Osteoblast (primary cell): ENCODE measurements at regions not wholly inside any gene's neighbourhood (a gene's known extent, or its start where the extent isn't known, plus 50 kb on each side); places are given as distances from the start of the nearest gene placed in this dataset.
"Not testable (repeated sequence)": the region's sequence is repeated elsewhere in the genome, so short reads cannot be mapped to it uniquely, and the experiment has no call there.

Experiments used
- DNase-seq: peaks from one replicate; pipeline ENCODE4 v3.0.0; 2011; ENCODE audit warnings: low spot score, mixed read lengths; ENCODE audit not compliant: insufficient read length; ENCODE audit errors: missing footprints
- H2AFZ ChIP-seq: 2 replicates; pipeline ENCODE4 v1.6.0; 2011; ENCODE audit warnings: mild to moderate bottlenecking, low read length
- H3K27ac ChIP-seq: 2 replicates; pipeline ENCODE4 v1.5.1; 2011; ENCODE audit warnings: mild to moderate bottlenecking, low read depth, low read length, moderate library complexity
- H3K27me3 ChIP-seq: 2 replicates; pipeline ENCODE4 v1.6.0; 2012; ENCODE audit warnings: mild to moderate bottlenecking, control low read depth, inconsistent platforms, low read length, moderate library complexity; ENCODE audit not compliant: insufficient read depth
- H3K36me3 ChIP-seq: 2 replicates; pipeline ENCODE4 v1.5.1; 2011; ENCODE audit warnings: mild to moderate bottlenecking, low read length, control low read depth, moderate library complexity; ENCODE audit not compliant: insufficient read depth
- H3K4me1 ChIP-seq: 2 replicates; pipeline ENCODE4 v1.5.1; 2011; ENCODE audit warnings: mild to moderate bottlenecking, low read length, control low read depth, moderate library complexity; ENCODE audit not compliant: insufficient read depth
- H3K4me2 ChIP-seq: 2 replicates; pipeline ENCODE4 v1.6.0; 2011; ENCODE audit warnings: mild to moderate bottlenecking, low read length; ENCODE audit not compliant: insufficient read depth
- H3K4me3 ChIP-seq: fragments of 200-600 bp; sonication (generic); 3 replicates; pipeline ENCODE4 v1.5.1; 2012; ENCODE audit warnings: mild to moderate bottlenecking, low read length, inconsistent platforms; ENCODE audit not compliant: insufficient read depth
- H3K79me2 ChIP-seq: 2 replicates; pipeline ENCODE4 v1.6.0; 2012; ENCODE audit warnings: mild to moderate bottlenecking, low read length, control low read depth, inconsistent platforms; ENCODE audit not compliant: insufficient read depth
- H3K9me3 ChIP-seq: 2 replicates; pipeline ENCODE4 v1.5.1; 2011; ENCODE audit warnings: low read depth, low read length, control low read depth
- H4K20me1 ChIP-seq: 2 replicates; pipeline ENCODE4 v1.6.0; 2012; ENCODE audit warnings: mild to moderate bottlenecking, low read length, control low read depth; ENCODE audit not compliant: insufficient read depth
- CTCF ChIP-seq: IDR thresholded peaks from 2 replicates; pipeline ENCODE4 v1.5.1; 2011; ENCODE audit warnings: mild to moderate bottlenecking, low read depth, low read length, moderate library complexity; ENCODE audit errors: extremely low read depth

DNA sequence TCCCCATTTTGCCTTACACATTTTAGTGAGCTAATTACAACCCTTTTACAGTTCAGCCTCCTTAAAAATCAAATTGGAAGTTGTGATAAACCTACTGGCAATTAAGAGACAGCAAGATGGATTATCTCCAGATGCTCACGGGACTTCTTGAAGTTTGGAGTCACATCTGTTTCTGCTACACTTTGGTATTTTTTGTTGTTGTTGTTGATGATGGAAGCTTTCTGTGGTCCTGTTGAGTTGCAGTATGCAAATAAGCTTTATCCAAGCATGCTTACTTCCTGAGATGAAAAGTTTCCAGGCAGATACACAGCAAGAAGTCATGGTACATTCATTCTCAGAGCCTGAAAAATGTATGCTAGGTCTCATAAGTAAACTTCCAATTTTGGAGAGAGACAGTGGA lies 670.0 kb upstream of the AMOT start:
- no peak for DNase-seq

GRCh38 chrX:113492895-113493294 lies 652.3 kb upstream of the AMOT start:
- no peaks in the 10 kb centered on the region for H3K4me1 ChIP-seq
- no peaks in the 10 kb centered on the region for H3K27me3 ChIP-seq
- H4K20me1 ChIP-seq: no peaks in the 10 kb centered on the region
- no peak for DNase-seq
- no peak for TF ChIP-seq CTCF
- no peak overlapping the region for H3K27ac ChIP-seq
- no peaks in the 10 kb centered on the region for H3K79me2 ChIP-seq
- no peaks in the 10 kb centered on the region for H3K9me3 ChIP-seq
- no peak overlapping the region for H3K4me2 ChIP-seq
- no peaks in the 10 kb centered on the region for H3K36me3 ChIP-seq
- H2AFZ ChIP-seq: no peak overlapping the region
- H3K4me3 ChIP-seq: no peak overlapping the region

More for the DNA sequence above, 670.0 kb upstream of the AMOT start:
- Histone ChIP-seq H2AFZ (no peak overlapping the region), H3K36me3 (no peaks in the 10 kb centered on the region), H3K27me3 (peaks cover 3% of the 10 kb centered on the region), H3K4me3 (no peak overlapping the region), H4K20me1 (no peaks in the 10 kb centered on the region), H3K9me3 (no peaks in the 10 kb centered on the region), H3K79me2 (no peaks in the 10 kb centered on the region), H3K27ac (no peak overlapping the region), H3K4me1 (no peaks in the 10 kb centered on the region), H3K4me2 (no peak overlapping the region)
- no peak for TF ChIP-seq CTCF

DNA sequence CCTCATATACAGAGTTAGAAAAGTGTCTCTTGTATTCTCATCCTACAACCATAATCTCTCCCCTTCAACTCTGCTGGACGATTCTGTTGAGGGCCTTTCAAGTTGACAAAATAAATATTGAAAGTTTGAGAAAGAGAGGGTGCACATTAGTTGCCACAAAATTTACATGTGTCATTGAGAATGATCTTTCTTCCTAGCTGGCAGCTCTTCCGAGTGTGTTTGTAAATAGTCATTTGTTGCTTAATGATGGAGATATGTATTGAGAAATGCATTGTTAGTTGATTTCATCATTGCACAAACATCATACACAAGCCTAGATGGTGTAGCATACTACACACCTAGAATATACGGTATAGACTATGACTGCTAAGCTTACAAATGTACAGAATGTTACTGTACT lies 632.8 kb upstream of the AMOT start:
- DNase-seq: no peak
- Histone ChIP-seq H2AFZ (no peak overlapping the region), H3K27ac (no peak overlapping the region), H3K27me3 (no peaks in the 10 kb centered on the region), H3K4me3 (no peak overlapping the region), H4K20me1 (no peaks in the 10 kb centered on the region), H3K4me1 (no peaks in the 10 kb centered on the region), H3K36me3 (no peaks in the 10 kb centered on the region), H3K79me2 (no peaks in the 10 kb centered on the region), H3K9me3 (no peaks in the 10 kb centered on the region), H3K4me2 (no peak overlapping the region)
- no peak for TF ChIP-seq CTCF

DNA sequence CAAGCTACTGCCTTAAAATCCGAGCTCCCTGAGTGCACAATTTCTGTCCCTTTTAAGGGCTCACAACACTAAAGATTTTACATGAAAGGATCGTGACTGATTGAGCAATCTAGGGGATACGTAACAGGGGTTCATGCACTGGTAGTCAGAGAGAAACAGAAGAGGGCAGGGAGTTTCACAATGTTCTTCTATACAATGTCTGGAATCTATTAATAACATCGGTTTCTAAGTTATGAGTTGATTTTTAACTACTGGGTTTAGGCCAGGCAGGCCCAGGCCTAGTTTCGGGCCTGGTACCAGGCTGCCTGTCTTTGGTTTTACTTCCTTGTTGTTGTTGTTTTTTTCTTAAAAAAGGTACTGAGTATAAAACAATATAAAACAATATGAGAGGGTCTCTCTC lies 632.4 kb upstream of the AMOT start:
- not testable (repeated sequence) for H4K20me1 ChIP-seq, H3K79me2 ChIP-seq, H3K27ac ChIP-seq, H3K4me2 ChIP-seq, H3K9me3 ChIP-seq, H3K4me3 ChIP-seq, DNase-seq, H3K27me3 ChIP-seq, H2AFZ ChIP-seq, H3K36me3 ChIP-seq, H3K4me1 ChIP-seq

DNA sequence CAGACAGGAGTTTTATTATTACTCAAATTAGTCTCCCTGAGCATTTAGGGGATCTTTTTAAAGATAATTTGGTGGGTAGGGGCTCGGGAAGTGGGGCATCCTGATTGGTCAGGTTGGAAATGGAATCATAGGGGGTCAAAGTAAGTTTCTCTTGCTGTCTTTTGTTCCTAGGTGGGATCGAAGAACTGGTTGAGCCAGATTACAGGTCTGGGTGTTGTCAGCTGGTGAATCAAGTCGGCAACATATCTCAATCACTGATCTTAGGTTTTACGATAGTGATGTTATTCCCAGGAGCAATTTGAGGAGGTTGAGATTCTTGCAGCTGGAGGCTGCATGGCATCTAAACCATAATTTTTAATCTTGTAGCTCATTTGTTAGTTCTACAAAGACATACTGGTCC lies 629.5 kb upstream of the AMOT start:
- Histone ChIP-seq H3K27me3 (no peaks in the 10 kb centered on the region), H3K9me3 (no peaks in the 10 kb centered on the region), H3K36me3 (no peaks in the 10 kb centered on the region), H2AFZ (no peak overlapping the region), H3K4me3 (no peak overlapping the region), H3K79me2 (no peaks in the 10 kb centered on the region), H3K27ac (no peak overlapping the region), H4K20me1 (no peaks in the 10 kb centered on the region), H3K4me2 (no peak overlapping the region), H3K4me1 (no peaks in the 10 kb centered on the region)
- no peak for DNase-seq
- no peak for TF ChIP-seq CTCF
